GM19397 (cell line): ENCODE measurements at regions not wholly inside any gene's neighbourhood (a gene's known extent, or its start where the extent isn't known, plus 50 kb on each side); places are given as distances from the start of the nearest gene placed in this dataset.
"Not testable (repeated sequence)": the region's sequence is repeated elsewhere in the genome, so short reads cannot be mapped to it uniquely, and the experiment has no call there.

ENCODE experiments used
- ATAC-seq: cut with Tn5 transposase; IDR thresholded peaks from one replicate; pipeline ENCODE4 v1.9.1; 2021; ENCODE audit warnings: mild to moderate bottlenecking, moderate library complexity; ENCODE audit not compliant: unreplicated experiment

GRCh38 chr9:115300116-115300515, 182.2 kb upstream of the TNC start:
- ATAC-seq, result no peak

GRCh38 chr9:115300874-115301273, 182.9 kb upstream of the TNC start:
- ATAC-seq, result no peak

- no peak for ATAC-seq
Measured at GRCh38 chr9:115301581-115301980, 183.6 kb upstream of the TNC start.

GRCh38 chr9:115305543-115305942, 187.6 kb upstream of the TNC start:
- ATAC-seq, result no peak

- ATAC-seq, result no peak
Measured at GRCh38 chr9:115306865-115307264, 188.9 kb upstream of the TNC start.

- ATAC-seq, result no peak
Measured at GRCh38 chr9:115313545-115313944, 195.6 kb upstream of the TNC start.

GRCh38 chr9:115326461-115326860, 208.5 kb upstream of the TNC start:
- no peak for ATAC-seq

- no peak for ATAC-seq
Measured at GRCh38 chr9:115327436-115328122, 209.6 kb upstream of the TNC start.

- no peak for ATAC-seq
Measured at GRCh38 chr9:115328228-115328627, 210.3 kb upstream of the TNC start.

- ATAC-seq, result no peak
Measured at GRCh38 chr9:115328677-115329076, 210.7 kb upstream of the TNC start.

- ATAC-seq, result no peak
Measured at GRCh38 chr9:115333277-115334070, 215.5 kb upstream of the TNC start.

GRCh38 chr9:115335439-115335838, 217.5 kb upstream of the TNC start:
- no peak for ATAC-seq

- no peak for ATAC-seq
Measured at GRCh38 chr9:115340314-115340713, 222.4 kb upstream of the TNC start.

GRCh38 chr9:115341426-115341825, 223.5 kb upstream of the TNC start:
- ATAC-seq, result no peak

- not testable (repeated sequence) for ATAC-seq
Measured at GRCh38 chr9:115347776-115348175, 229.8 kb upstream of the TNC start.

GRCh38 chr9:115348936-115349335, 231.0 kb upstream of the TNC start:
- ATAC-seq, result not testable (repeated sequence)

GRCh38 chr9:115349542-115349941, 231.6 kb upstream of the TNC start:
- ATAC-seq, result no peak

GRCh38 chr9:115350548-115350947, 232.6 kb upstream of the TNC start:
- no peak for ATAC-seq

- ATAC-seq, result no peak
Measured at GRCh38 chr9:115353681-115354080, 235.7 kb upstream of the TNC start.

GRCh38 chr9:115357821-115358220, 239.9 kb upstream of the TNC start:
- no peak for ATAC-seq

GRCh38 chr9:115359017-115359780, 241.2 kb upstream of the TNC start:
- ATAC-seq, result no peak

- ATAC-seq, result no peak
Measured at GRCh38 chr9:115360122-115360521, 242.2 kb upstream of the TNC start.
